ENCODE measurements at regions not wholly inside any gene's neighbourhood (a gene's known extent, or its start where the extent isn't known, plus 50 kb on each side); places are given as distances from the start of the nearest gene placed in this dataset.

GRCh38 chr3:88211096-88211890, 61.5 kb downstream of the C3orf38 start:
- TF ChIP-seq, protein P1, sequence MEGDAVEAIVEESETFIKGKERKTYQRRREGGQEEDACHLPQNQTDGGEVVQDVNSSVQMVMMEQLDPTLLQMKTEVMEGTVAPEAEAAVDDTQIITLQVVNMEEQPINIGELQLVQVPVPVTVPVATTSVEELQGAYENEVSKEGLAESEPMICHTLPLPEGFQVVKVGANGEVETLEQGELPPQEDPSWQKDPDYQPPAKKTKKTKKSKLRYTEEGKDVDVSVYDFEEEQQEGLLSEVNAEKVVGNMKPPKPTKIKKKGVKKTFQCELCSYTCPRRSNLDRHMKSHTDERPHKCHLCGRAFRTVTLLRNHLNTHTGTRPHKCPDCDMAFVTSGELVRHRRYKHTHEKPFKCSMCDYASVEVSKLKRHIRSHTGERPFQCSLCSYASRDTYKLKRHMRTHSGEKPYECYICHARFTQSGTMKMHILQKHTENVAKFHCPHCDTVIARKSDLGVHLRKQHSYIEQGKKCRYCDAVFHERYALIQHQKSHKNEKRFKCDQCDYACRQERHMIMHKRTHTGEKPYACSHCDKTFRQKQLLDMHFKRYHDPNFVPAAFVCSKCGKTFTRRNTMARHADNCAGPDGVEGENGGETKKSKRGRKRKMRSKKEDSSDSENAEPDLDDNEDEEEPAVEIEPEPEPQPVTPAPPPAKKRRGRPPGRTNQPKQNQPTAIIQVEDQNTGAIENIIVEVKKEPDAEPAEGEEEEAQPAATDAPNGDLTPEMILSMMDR (IDR thresholded peaks at IDR 0.05) = no peak
- TF ChIP-seq POLR2A (IDR thresholded peaks at IDR 0.05) (no peak), EP300 (IDR thresholded peaks at IDR 0.05; ENCODE audit: low read depth) (no peak)

Measured in transverse colon (tissue), 3 donors.